Loucy (cell line): ENCODE measurements at regions not wholly inside any gene's neighbourhood (a gene's known extent, or its start where the extent isn't known, plus 50 kb on each side); places are given as distances from the start of the nearest gene placed in this dataset.

ENCODE experiments used
- EZH2phosphoT487 ChIP-seq: fragments of 200-600 bp; IDR thresholded peaks from 2 replicates; pipeline ENCODE4 v1.6.1; 2018; ENCODE audit warnings: antibody characterized with exemption, mild to moderate bottlenecking, moderate library complexity, borderline replicate concordance
- TF ChIP-seq, protein P1 (sequence below): fragments of 200-600 bp; sonication (generic); conservative IDR thresholded peaks from 2 replicates; pipeline ENCODE4 v1.5.1; 2014; ENCODE audit warnings: mild to moderate bottlenecking, antibody characterized with exemption, low read length

DNA sequence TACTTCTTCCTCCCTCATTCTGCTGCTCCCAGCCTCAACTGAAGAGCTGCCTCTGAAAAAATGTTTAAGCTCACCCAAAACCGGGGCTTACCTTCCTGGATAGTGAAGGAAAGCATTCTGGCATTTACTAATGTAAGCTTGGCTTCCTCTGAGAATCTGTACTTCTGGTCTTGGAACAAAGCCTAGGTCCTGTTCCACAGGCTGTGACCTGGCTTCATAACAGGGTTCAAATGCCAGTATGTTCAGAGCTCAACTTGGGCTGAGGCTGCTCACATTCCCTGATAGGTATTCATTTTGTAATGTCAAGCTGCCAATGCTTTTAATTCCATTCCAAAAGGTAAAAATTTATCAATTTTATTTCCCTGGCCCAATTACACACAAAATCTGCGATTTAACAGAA lies 411.7 kb upstream of the KCNN2 start:
- TF ChIP-seq, protein P1, sequence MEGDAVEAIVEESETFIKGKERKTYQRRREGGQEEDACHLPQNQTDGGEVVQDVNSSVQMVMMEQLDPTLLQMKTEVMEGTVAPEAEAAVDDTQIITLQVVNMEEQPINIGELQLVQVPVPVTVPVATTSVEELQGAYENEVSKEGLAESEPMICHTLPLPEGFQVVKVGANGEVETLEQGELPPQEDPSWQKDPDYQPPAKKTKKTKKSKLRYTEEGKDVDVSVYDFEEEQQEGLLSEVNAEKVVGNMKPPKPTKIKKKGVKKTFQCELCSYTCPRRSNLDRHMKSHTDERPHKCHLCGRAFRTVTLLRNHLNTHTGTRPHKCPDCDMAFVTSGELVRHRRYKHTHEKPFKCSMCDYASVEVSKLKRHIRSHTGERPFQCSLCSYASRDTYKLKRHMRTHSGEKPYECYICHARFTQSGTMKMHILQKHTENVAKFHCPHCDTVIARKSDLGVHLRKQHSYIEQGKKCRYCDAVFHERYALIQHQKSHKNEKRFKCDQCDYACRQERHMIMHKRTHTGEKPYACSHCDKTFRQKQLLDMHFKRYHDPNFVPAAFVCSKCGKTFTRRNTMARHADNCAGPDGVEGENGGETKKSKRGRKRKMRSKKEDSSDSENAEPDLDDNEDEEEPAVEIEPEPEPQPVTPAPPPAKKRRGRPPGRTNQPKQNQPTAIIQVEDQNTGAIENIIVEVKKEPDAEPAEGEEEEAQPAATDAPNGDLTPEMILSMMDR = no peak
- TF ChIP-seq EZH2phosphoT487 = no peak
